Body of pancreas (tissue), 4 donors: ENCODE measurements at regions not wholly inside any gene's neighbourhood (a gene's known extent, or its start where the extent isn't known, plus 50 kb on each side); places are given as distances from the start of the nearest gene placed in this dataset.

Experiments used
- POLR2A ChIP-seq, 3 donors: fragments of 450-650 bp; IDR thresholded peaks; one replicate each; pipeline ENCODE4 v1.6.1; 2016; ENCODE audit warnings: antibody characterized with exemption in 3 of 3, mild to moderate bottlenecking in 2 of 3
- TF ChIP-seq, protein P1 (sequence below), 7 experiments: fragments of 450-650 bp in 4 of 7; fragments of 200-600 bp in 3 of 7; sonication (generic) in 3 of 7; IDR thresholded peaks; one replicate each; pipeline ENCODE4 v1.5.1; 2016 to 2019; ENCODE audit warnings: antibody characterized with exemption in 7 of 7

GRCh38 chr4:30919458-30919857, 199.3 kb downstream of the PCDH7 start:
- TF ChIP-seq, protein P1, sequence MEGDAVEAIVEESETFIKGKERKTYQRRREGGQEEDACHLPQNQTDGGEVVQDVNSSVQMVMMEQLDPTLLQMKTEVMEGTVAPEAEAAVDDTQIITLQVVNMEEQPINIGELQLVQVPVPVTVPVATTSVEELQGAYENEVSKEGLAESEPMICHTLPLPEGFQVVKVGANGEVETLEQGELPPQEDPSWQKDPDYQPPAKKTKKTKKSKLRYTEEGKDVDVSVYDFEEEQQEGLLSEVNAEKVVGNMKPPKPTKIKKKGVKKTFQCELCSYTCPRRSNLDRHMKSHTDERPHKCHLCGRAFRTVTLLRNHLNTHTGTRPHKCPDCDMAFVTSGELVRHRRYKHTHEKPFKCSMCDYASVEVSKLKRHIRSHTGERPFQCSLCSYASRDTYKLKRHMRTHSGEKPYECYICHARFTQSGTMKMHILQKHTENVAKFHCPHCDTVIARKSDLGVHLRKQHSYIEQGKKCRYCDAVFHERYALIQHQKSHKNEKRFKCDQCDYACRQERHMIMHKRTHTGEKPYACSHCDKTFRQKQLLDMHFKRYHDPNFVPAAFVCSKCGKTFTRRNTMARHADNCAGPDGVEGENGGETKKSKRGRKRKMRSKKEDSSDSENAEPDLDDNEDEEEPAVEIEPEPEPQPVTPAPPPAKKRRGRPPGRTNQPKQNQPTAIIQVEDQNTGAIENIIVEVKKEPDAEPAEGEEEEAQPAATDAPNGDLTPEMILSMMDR (IDR thresholded peaks at IDR 0.05): no peak
- no peak for TF ChIP-seq POLR2A (IDR thresholded peaks at IDR 0.05)
